NCI-H2227 (cell line): ENCODE measurements at regions not wholly inside any gene's neighbourhood (a gene's known extent, or its start where the extent isn't known, plus 50 kb on each side); places are given as distances from the start of the nearest gene placed in this dataset.
"Not testable (repeated sequence)": the region's sequence is repeated elsewhere in the genome, so short reads cannot be mapped to it uniquely, and the experiment has no call there.

ENCODE experiments used
- DNase-seq: peaks from one replicate; lab custom pipeline; 2025; ENCODE audit not compliant: unreplicated experiment; lab: John Stamatoyannopoulos, UW

DNA sequence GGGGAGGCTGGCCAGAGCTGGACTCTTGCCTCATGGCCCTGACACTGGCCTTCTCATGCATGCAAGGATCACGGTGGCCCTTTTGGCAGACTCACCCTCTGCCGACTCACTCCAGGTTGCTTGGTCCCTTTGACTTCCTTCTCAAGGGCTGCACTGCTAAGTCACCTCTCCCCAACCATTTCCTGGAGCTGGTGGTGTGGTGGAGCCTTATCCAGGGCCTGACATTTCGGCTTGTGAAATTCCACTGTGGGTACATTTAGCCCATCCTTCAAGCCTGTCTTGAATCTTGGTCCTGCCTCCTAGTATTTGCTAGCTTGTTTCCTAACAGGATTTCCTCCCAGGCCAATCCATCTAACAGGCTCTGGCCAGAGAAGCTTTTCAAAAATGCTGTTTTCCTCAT, 52.6 kb upstream of the JUN start:
- no peak for DNase-seq

GRCh38 chr1:58837886-58838285, 54.0 kb upstream of the JUN start:
- DNase-seq: no peak

- no peak for DNase-seq
These were observed 55.4 kb upstream of the JUN start for GRCh38 chr1:58839147-58839795.

DNA sequence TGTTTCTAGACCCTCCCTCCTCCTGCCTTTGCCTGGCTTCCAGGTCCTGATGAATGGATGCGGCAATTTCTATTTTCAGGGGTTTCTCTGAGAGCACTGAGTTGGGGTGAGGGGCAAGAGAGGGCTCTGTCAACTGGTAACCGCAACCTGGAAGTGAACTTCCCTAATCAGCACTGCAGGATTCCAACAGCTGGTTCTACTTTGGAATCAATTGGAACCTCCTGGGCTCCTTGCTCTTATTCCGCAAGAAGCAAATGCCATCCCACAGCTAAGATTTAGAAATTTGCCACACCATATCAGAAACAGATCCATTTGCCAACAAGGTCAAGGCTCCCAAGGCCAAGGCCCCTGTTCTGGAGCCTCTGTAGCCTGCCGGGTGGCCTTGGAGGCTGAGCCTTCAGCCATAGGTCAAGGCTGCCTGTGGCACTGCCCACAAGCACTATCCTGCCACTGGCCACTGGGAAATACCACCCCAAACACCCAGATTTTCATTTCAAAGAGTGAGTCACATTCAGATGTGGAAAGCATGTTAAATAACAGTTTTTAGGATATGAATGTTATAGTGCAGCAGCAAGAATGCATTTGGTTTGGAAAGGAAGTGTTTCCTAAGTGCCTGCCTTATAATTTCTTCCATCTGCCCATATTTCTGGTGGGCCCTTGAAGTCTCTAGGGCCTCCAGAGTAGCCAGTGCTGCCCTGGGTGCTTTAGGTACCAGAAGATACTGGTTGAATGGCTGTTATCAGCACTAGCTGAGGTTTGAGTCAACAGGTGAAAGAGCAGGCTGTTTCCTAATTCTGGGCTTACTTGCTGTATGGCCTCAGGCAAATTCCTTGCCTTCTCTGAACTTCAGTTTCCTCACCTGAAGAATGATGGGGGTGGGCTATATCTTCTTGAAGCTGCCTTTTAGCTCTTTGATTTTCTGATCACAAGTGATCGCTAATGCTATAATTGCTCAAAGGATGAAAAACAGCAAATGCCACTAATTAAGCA, 56.3 kb upstream of the JUN start:
- DNase-seq: no peak

GRCh38 chr1:58841455-58841854, 57.6 kb upstream of the JUN start:
- peak; percentile 18 for DNase-seq

GRCh38 chr1:58842941-58843340, 59.1 kb upstream of the JUN start:
- no peak for DNase-seq

DNA sequence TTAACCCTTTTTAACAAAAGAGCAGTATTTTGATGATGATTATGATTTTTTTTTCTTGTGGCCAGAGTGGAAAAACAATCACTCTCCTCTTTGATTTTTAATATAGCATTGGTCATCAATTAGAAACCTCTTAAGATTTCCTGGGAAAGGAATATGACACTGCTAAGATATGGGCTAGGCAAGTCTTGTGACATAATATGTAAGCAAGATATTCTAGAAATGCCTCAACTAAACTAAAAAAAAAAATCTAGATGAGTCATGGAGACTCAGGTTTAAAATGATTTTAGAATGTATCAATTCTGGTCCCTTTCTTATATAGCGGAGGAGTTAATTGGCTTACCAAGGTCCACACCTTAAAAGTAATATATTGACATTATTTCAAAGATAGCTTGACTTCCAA, 60.3 kb upstream of the JUN start:
- no peak for DNase-seq

GRCh38 chr1:58845942-58846341, 62.1 kb upstream of the JUN start:
- DNase-seq: no peak

- no peak for DNase-seq
These were observed 65.1 kb upstream of the JUN start for GRCh38 chr1:58848818-58849411.

- no peak for DNase-seq
These were observed 65.7 kb upstream of the JUN start for GRCh38 chr1:58849551-58849950.

- no peak for DNase-seq
These were observed 66.8 kb upstream of the JUN start for GRCh38 chr1:58850636-58851035.

- no peak for DNase-seq
These were observed 69.1 kb upstream of the JUN start for GRCh38 chr1:58852731-58853485.

GRCh38 chr1:58854576-58854975, 70.7 kb upstream of the JUN start:
- DNase-seq: no peak

DNA sequence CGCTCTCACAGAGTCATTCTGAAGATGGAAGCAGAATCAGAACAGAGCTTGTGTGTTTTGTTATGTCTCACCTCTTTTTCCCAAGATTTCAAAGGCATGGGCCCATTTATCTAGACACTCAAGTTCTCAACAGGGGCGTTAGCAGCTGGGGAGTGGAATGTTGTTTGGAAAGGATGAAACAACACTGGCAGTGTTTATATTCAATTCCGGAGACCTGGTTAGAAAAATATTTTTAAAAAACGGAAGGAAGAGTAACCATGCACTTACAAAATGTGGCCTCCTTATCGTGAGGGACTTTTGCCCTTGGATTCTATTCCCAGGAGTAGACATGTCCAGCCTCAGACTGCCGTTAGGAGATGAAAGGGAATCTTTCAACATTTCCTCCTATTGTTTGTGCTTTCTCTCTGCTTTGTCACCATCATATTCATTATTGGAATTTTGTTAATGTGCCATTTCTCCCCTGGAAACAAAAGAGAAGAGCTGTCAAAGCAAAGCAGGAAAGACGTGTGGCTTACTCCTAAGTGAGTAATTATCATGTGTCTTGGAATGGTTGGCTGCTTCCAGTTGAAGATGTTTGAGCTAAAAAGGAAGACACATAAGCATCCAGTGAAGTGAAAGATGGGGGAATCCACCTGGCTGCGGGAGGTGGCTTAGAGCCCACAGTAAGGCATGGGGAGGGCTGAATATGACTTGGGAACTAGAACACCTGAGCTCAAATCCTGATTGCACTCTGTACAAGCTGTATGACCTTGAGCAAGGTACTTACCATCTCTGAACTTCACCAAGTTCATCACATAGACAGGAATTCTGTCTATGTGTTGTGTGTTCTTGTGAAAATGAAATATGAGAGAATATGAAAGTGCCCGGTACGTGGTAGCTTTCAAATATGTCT, 71.7 kb upstream of the JUN start:
- DNase-seq: no peak

DNA sequence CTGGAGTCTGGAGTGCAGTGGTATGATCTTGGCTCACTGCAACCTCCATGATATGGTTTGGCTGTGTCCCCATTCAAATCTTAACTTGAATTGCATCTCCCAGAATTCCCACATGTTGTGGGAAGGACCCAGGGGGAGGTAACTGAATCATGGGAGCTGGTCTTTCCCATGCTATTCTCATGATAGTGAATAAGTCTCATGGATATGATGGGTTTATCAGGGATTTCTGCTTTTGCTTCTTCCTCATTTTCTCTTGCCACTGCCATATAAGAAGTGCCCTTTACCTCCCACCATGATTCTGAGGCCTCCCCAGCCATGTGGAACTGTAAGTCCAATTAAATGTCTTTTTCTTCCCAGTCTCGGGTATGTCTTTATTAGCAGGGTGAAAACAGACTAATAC, 72.4 kb upstream of the JUN start:
- DNase-seq: not testable (repeated sequence)

GRCh38 chr1:58857680-58858673, 74.1 kb upstream of the JUN start:
- DNase-seq: no peak

- no peak for DNase-seq
These were observed 76.1 kb upstream of the JUN start for GRCh38 chr1:58859769-58860485.

DNA sequence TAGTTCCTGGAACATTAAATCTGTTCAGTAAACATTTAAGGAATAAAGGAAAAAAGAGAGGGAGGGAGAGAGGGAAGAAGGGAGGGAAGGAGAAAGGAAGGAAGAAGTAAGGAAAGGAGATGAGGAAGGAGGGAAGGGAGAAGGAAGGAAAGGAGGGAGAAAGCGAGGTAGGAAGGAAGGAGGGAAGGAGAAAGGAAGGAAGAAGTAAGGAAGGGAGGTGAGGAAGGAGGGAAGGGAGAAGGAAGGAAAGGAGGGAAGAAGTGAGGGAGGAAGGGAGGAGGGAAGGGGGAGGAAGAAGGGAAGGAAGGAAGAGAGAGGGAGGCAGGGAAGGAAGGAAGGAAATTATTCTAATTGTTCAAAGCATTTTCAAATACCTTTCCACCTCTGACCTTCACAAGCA, 77.2 kb upstream of the JUN start:
- no peak for DNase-seq
